GM12874 (cell line): ENCODE measurements at regions not wholly inside any gene's neighbourhood (a gene's known extent, or its start where the extent isn't known, plus 50 kb on each side); places are given as distances from the start of the nearest gene placed in this dataset.

Source experiments
- TF ChIP-seq, protein P1 (sequence below): IDR thresholded peaks from 2 replicates; pipeline ENCODE4 v1.5.1; 2011; ENCODE audit warnings: low read depth, mild to moderate bottlenecking, control low read depth, low read length, moderate library complexity; ENCODE audit not compliant: insufficient read depth

GRCh38 chr1:63099188-63099587 lies 223.2 kb upstream of the FOXD3 start:
- TF ChIP-seq, protein P1, sequence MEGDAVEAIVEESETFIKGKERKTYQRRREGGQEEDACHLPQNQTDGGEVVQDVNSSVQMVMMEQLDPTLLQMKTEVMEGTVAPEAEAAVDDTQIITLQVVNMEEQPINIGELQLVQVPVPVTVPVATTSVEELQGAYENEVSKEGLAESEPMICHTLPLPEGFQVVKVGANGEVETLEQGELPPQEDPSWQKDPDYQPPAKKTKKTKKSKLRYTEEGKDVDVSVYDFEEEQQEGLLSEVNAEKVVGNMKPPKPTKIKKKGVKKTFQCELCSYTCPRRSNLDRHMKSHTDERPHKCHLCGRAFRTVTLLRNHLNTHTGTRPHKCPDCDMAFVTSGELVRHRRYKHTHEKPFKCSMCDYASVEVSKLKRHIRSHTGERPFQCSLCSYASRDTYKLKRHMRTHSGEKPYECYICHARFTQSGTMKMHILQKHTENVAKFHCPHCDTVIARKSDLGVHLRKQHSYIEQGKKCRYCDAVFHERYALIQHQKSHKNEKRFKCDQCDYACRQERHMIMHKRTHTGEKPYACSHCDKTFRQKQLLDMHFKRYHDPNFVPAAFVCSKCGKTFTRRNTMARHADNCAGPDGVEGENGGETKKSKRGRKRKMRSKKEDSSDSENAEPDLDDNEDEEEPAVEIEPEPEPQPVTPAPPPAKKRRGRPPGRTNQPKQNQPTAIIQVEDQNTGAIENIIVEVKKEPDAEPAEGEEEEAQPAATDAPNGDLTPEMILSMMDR = no peak

DNA sequence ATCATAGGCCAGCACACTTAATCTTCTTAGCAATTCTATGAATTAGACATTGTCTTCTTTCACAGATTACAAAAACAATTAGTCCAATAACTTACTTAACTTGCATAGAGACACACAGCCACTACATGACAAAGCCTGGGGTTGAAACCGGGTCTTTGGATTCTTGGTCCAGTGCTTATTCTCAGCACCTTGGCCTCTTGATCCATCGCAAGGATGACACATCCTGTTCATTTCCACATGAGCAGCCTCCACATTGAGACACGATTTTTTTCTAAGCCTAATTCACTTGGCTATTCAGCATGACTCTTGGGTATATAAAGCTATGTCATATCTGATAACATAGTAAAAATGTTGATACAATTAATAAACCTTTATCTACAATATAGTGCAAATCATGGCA lies 221.0 kb upstream of the FOXD3 start:
- TF ChIP-seq, protein P1 = no peak

DNA sequence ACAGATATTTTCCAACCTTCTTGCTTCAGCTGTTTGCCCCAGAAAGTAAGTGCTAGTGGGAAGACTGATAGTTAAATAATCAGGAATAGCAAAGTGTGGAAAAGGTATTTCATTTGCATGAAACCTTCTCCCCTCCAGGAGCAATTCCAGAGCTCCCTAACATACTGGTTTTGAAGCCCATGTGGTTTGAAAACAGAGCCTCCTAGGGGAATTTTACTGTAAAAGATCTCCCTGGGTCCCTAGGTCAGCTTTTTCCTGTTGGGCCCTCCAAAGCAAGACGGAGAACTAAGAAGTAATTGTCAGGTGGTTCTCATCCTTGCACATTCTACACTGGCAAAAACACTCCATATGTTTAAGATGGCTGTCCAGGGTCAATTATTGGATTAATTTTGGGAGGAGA lies 218.7 kb upstream of the FOXD3 start:
- TF ChIP-seq, protein P1 = no peak

DNA sequence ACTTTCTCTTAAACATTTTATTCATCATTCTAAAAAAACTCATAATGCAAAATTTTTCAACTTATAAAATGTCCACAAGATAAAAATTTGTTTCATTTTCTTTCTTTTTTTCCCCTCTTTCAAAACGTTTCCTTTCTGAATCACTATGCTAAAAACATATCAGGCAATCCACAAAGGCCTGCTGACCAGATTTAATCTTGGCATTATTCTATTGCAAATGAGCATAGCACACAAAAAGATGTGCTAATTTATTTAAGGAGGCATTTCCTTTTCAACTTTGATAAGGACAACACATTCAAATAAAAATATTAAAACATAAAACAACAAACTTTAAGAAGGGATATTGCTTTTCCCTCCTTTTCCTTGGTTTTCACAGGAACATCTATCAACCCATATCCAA lies 215.3 kb upstream of the FOXD3 start:
- TF ChIP-seq, protein P1 = no peak

- TF ChIP-seq, protein P1 = no peak
Observed at GRCh38 chr1:63108206-63108605, 214.2 kb upstream of the FOXD3 start.

DNA sequence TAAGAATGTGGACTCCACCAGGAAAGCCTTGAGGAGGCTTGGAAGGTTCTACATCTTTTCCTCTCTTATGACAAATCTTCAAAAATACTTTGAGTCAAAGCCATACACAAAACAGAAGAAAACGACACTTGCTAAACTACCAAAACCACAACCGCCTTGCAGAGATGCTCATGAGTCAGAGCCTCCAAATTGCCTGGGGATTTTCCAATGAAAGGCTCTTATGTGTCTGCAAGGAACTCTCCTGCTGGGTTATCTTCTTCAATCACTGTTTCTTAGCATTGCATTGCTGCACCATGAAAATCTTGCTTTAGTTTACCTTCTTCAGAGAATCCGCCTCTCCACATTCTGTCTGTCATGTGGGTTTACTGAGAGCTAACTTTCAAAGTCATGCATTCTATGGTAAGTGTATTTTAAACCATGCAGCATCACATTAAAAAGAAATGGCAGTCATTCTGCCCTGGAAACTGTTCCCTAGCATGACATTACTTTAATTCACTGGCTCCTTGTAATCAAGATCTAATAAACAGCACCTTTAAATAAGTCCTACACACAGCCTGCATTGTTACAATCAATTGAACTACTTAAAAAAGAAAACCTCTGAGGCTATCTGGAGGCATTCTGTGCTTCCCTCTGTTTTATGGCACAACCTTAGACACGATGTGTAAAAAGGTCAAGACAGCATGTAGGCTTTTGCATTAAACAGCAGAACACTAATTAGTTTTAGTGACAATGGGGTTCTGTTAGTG lies 210.0 kb upstream of the FOXD3 start:
- TF ChIP-seq, protein P1 = no peak

DNA sequence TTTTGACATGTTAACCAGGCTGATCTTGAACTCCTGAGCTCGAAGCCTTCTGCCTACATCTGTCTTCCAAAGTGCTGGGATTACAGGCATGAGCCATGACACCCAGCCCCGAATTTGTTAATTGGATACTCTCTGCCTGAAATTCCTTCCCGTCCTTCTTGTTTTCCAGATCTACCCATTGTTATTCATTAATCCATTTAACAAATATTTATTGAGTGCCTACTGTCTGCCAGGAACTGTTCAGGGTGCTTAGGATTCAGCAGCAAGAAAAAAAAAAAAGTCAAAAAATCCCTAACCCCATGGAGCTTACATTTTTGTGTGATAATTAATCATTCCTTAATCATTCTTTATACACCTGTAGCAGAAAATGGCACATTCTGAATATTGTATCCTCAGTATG lies 206.8 kb upstream of the FOXD3 start:
- TF ChIP-seq, protein P1 = no peak
